Naive thymus-derived CD4-positive, alpha-beta T cell (primary cell): ENCODE measurements at regions not wholly inside any gene's neighbourhood (a gene's known extent, or its start where the extent isn't known, plus 50 kb on each side); places are given as distances from the start of the nearest gene placed in this dataset.
"Not testable (repeated sequence)": the region's sequence is repeated elsewhere in the genome, so short reads cannot be mapped to it uniquely, and the experiment has no call there.

Experiments
- ATAC-seq: fragments of 150-1000 bp; cut with Tn5 transposase; 2 replicates; pipeline ENCODE4 v1.10.0; 2021; ENCODE audit warnings: mild to moderate bottlenecking, moderate library complexity
- CTCF ChIA-PET: fragments of 350-600 bp; sonication (Branson Sonifier 250); formaldehyde crosslinking; loops from one replicate; lab custom pipeline; 2021; ENCODE audit warnings: antibody characterized with exemption; lab: Charles Lee
- POLR2A ChIA-PET: fragments of 350-600 bp; sonication (Branson Sonifier 250); formaldehyde crosslinking; loops from one replicate; lab custom pipeline; 2021; ENCODE audit warnings: antibody characterized with exemption, inconsistent platforms; lab: Charles Lee
- DNase-seq, 9 donors: peaks; one replicate each; pipeline versions ENCODE4 v3.0.0 to v3.0.0-alpha.2; 2020 to 2022; ENCODE audit warnings: mixed read lengths in 1 of 9
- H3K27ac ChIP-seq: one replicate; pipeline ENCODE4 v1.7.0; 2013; ENCODE audit warnings: mild to moderate bottlenecking, low read depth, low read length, moderate library complexity
- H3K27me3 ChIP-seq, 2 donors: one replicate each; pipeline ENCODE4 v1.7.0; 2013; ENCODE audit warnings: low read length in 2 of 2, mild to moderate bottlenecking in 2 of 2, moderate library complexity in 2 of 2; ENCODE audit not compliant: control insufficient read depth in 2 of 2, insufficient read depth in 2 of 2
- H3K36me3 ChIP-seq, 3 experiments: 1 replicate in 2 of 3; 2 replicates in 1 of 3; pipeline ENCODE4 v1.7.0; 2013; ENCODE audit warnings: low read length in 3 of 3, mild to moderate bottlenecking in 3 of 3, moderate library complexity in 1 of 3; ENCODE audit not compliant: insufficient read depth in 3 of 3, control insufficient read depth in 2 of 3
- H3K4me1 ChIP-seq, 2 donors: one replicate each; pipeline ENCODE4 v1.7.0; 2013; ENCODE audit warnings: low read length in 2 of 2, mild to moderate bottlenecking in 2 of 2, moderate library complexity in 1 of 2; ENCODE audit not compliant: control insufficient read depth in 2 of 2, insufficient read depth in 2 of 2
- H3K4me3 ChIP-seq: 2 replicates; pipeline ENCODE4 v1.7.0; 2013; ENCODE audit warnings: mild to moderate bottlenecking, low read length
- H3K9me3 ChIP-seq, 3 experiments: 1 replicate in 2 of 3; 2 replicates in 1 of 3; pipeline ENCODE4 v1.7.0; 2013; ENCODE audit warnings: low read length in 3 of 3; ENCODE audit not compliant: control insufficient read depth in 2 of 3
- H3K27ac Mint-ChIP-seq, 9 donors: one replicate each; pipeline ENCODE4 v1.8.0; 2020 to 2022; ENCODE audit warnings: mixed read lengths in 9 of 9, mild to moderate bottlenecking in 8 of 9, moderate library complexity in 5 of 9, inconsistent platforms in 2 of 9
- H3K27me3 Mint-ChIP-seq, 5 donors: one replicate each; pipeline ENCODE4 v1.8.0; 2021 to 2022; ENCODE audit warnings: mixed read lengths in 5 of 5, mild to moderate bottlenecking in 1 of 5
- H3K36me3 Mint-ChIP-seq, 5 donors: one replicate each; pipeline ENCODE4 v1.8.0; 2020 to 2022; ENCODE audit warnings: mixed read lengths in 5 of 5, mild to moderate bottlenecking in 3 of 5, inconsistent platforms in 1 of 5
- H3K4me1 Mint-ChIP-seq, 7 donors: one replicate each; pipeline ENCODE4 v1.8.0; 2020 to 2022; ENCODE audit warnings: mixed read lengths in 7 of 7, mild to moderate bottlenecking in 3 of 7, inconsistent platforms in 1 of 7
- H3K4me3 Mint-ChIP-seq, 10 donors: one replicate each; pipeline ENCODE4 v1.8.0; 2020 to 2022; ENCODE audit warnings: mild to moderate bottlenecking in 10 of 10, mixed read lengths in 10 of 10, moderate library complexity in 6 of 10, inconsistent platforms in 2 of 10
- H3K9me3 Mint-ChIP-seq, 11 donors: one replicate each; pipeline ENCODE4 v1.8.0; 2020 to 2022; ENCODE audit warnings: mixed read lengths in 11 of 11, mild to moderate bottlenecking in 4 of 11, inconsistent platforms in 1 of 11, moderate library complexity in 1 of 11
- intact Hi-C, 2 donors: fragments of 100-400 bp; cut with micrococcal nuclease; formaldehyde crosslinking; loops; one replicate each; pipeline ENCODE4 v1.15.1; 2023

DNA sequence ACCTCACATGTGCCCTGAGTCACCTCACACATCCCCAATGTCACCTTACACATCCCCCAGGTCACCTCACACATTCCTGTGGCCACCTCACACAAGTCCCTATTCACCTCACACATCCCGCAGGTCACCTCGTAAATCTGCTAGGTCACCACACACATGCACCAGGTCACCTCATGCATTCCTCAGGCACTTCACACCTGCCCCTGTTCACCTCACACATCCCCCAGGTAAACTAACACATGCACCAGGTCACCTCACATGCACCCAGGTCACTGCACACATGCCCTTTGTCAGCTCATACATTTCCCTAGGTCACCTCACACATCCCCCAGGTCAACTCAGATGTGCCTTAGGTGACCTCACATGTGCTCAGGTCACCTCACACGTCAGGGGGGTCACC lies 639.8 kb downstream of the TMEM121 start:
- Mint-ChIP-seq H3K27ac (peak overlapping the region in 5 of 9 donors; percentile 23 to 69 (median 48)), H3K4me1 (peaks cover 4 to 53% (median 42%) of the 10 kb centered on the region in 7 donors), H3K27me3 (peaks cover 0 to 61% (median 1%) of the 10 kb centered on the region in 5 donors), H3K36me3 (no peaks in the 10 kb centered on the region), H3K4me3 (no peak overlapping the region), H3K9me3 (peaks cover 0 to 3% (median 0%) of the 10 kb centered on the region in 11 donors)
- peaks cover 0 to 12% of the 10 kb centered on the region in 2 donors for H3K4me1 ChIP-seq
- POLR2A ChIA-PET, result no interaction called here
- H3K27me3 ChIP-seq, result peaks cover 0 to 9% of the 10 kb centered on the region in 2 donors
- H3K27ac ChIP-seq, result no peak overlapping the region
- H3K4me3 ChIP-seq, result no peak overlapping the region
- no peak for DNase-seq
- no peaks in the 10 kb centered on the region for H3K36me3 ChIP-seq
- intact Hi-C loops, result no loop called here
- no peak for ATAC-seq
- CTCF ChIA-PET, result no interaction called here
- H3K9me3 ChIP-seq, result no peaks in the 10 kb centered on the region

DNA sequence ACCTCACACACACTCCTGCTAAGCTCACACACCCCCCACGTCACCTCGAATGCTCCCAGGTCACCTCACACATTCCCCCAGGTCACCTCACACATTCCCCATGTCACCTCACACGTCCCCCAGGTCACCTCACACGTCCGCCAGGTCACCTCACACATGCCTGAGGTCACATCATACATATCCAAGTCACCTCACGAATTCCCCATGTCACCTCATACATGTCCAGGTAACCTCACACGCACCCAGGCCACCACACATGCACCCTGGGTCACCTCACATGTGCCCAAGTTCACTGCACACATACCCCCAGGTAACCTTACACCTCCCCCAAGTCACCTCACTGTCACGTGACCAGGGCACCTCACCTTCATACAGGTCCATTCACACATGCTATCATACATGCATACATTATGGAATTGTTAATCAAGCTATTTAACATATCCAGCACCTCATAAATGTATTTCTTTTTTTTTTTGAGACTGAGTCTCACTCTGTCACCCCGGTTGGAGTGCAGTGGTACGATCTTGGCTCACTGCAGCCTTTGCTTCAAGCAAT lies 640.3 kb downstream of the TMEM121 start:
- peaks cover 7 to 58% (median 45%) of the 10 kb centered on the region in 7 donors for H3K4me1 Mint-ChIP-seq
- no peak overlapping the region for H3K4me3 Mint-ChIP-seq
- DNase-seq (no peak), ATAC-seq (no peak)
- no peaks in the 10 kb centered on the region for H3K36me3 Mint-ChIP-seq
- H3K27me3 Mint-ChIP-seq, result peaks cover 0 to 61% (median 0%) of the 10 kb centered on the region in 5 donors
- H3K27ac ChIP-seq, result no peak overlapping the region
- H3K4me1 ChIP-seq, result peaks cover 0 to 12% of the 10 kb centered on the region in 2 donors
- H3K27ac Mint-ChIP-seq, result peak overlapping the region in 6 of 9 donors; percentile 23 to 84 (median 41)
- ChIA-PET POLR2A (no interaction called here), CTCF (no interaction called here)
- peaks cover 0 to 3% (median 0%) of the 10 kb centered on the region in 11 donors for H3K9me3 Mint-ChIP-seq
- H3K9me3 ChIP-seq, result no peaks in the 10 kb centered on the region
- peaks cover 0 to 9% of the 10 kb centered on the region in 2 donors for H3K27me3 ChIP-seq
- H3K4me3 ChIP-seq, result no peak overlapping the region
- no peaks in the 10 kb centered on the region for H3K36me3 ChIP-seq
- intact Hi-C loops, result no loop called here

DNA sequence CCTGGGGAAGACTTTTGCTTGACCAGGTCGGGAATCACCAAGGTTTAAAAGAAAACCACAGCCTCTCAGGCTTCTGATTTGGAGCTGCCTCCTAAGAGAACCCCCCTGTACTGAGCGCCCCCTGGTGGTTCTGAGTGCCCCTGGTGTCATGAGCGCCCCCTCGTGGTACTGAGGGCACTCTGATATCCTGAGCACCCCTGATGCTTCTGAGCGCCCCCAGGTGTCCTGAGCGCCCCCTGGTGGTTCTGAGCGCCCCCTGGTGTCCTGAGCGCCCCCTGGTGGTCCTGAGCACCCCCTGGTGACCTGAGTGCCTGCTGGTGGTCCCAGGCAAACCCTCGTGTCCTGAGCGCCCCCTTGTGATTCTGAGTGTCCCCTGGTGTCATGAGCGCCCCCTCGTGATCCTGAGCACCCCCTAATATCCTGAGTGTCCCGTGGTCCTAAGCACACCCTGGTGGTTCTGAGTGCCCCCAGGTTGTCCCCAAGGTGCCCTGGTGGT lies 643.8 kb downstream of the TMEM121 start:
- H3K27ac ChIP-seq, H3K9me3 Mint-ChIP-seq, POLR2A ChIA-PET, CTCF ChIA-PET, H3K4me3 ChIP-seq, H3K9me3 ChIP-seq, H3K27me3 ChIP-seq, H3K36me3 ChIP-seq, H3K36me3 Mint-ChIP-seq: not testable (repeated sequence)
- DNase-seq, result peak; percentile 51 to 80 (median 58)
- peak; percentile 43 for ATAC-seq
- H3K4me1 Mint-ChIP-seq, result peaks cover 23 to 66% (median 52%) of the 10 kb centered on the region in 7 donors
- peaks cover 0 to 49% (median 0%) of the 10 kb centered on the region in 5 donors for H3K27me3 Mint-ChIP-seq
- peak overlapping the region; percentile 9 to 94 (median 81) for H3K27ac Mint-ChIP-seq
- peaks cover 17 to 21% of the 10 kb centered on the region in 2 donors for H3K4me1 ChIP-seq
- intact Hi-C loops, result loop anchor here (2.0 kb wide), 1 partner anchor 15 kb away; no protein-coding TSS in a partner anchor
- peak overlapping the region in 3 of 10 donors; percentile 19 to 42 (median 29) for H3K4me3 Mint-ChIP-seq

GRCh38 chr14:106174206-106174605 lies 647.8 kb downstream of the TMEM121 start:
- H3K27ac ChIP-seq, result peak overlapping the region; percentile 65
- peaks cover 0 to 3% (median 0%) of the 10 kb centered on the region in 11 donors for H3K9me3 Mint-ChIP-seq
- DNase-seq (peak; percentile 31 to 86 (median 79)), ATAC-seq (peak; percentile 83)
- intact Hi-C loops, result loop anchor here in 1 of 2 donors (1.0 kb wide), 1 partner anchor 11 kb away; no protein-coding TSS in a partner anchor
- peak overlapping the region; percentile 48 to 81 (median 64) for H3K4me3 Mint-ChIP-seq
- no peaks in the 10 kb centered on the region for H3K36me3 ChIP-seq
- H3K4me1 Mint-ChIP-seq, result peaks cover 28 to 87% (median 84%) of the 10 kb centered on the region in 7 donors
- peak overlapping the region; percentile 74 to 99 (median 93) for H3K27ac Mint-ChIP-seq
- ChIA-PET POLR2A (no interaction called here), CTCF (no interaction called here)
- H3K27me3 Mint-ChIP-seq, result peaks cover 0 to 45% (median 0%) of the 10 kb centered on the region in 5 donors
- H3K27me3 ChIP-seq, result no peaks in the 10 kb centered on the region
- peak overlapping the region; percentile 17 for H3K4me3 ChIP-seq
- H3K4me1 ChIP-seq, result peaks cover 37 to 40% of the 10 kb centered on the region in 2 donors
- peaks cover 0 to 5% (median 0%) of the 10 kb centered on the region in 5 donors for H3K36me3 Mint-ChIP-seq
- H3K9me3 ChIP-seq, result no peaks in the 10 kb centered on the region

GRCh38 chr14:106177266-106178246 lies 651.2 kb downstream of the TMEM121 start:
- H3K27me3 ChIP-seq, H3K4me3 ChIP-seq, H3K36me3 Mint-ChIP-seq, H3K36me3 ChIP-seq, H3K27ac ChIP-seq, H3K9me3 ChIP-seq, H3K9me3 Mint-ChIP-seq: not testable (repeated sequence)
- ATAC-seq, result peak; percentile 91
- ChIA-PET CTCF (interaction anchor here (1.7 kb wide), 1 partner anchor 7 kb away, joined by 4 read pairs; no protein-coding TSS in a partner anchor), POLR2A (interaction anchor here (0.6 to 0.8 kb wide), 2 partner anchors 9 to 101 kb away, joined by 3 read pairs; no protein-coding TSS in a partner anchor)
- intact Hi-C loops, result loop anchor here in 1 of 2 donors (1.0 kb wide), 1 partner anchor 9 kb away; no protein-coding TSS in a partner anchor
- peaks cover 25 to 83% (median 81%) of the 10 kb centered on the region in 7 donors for H3K4me1 Mint-ChIP-seq
- H3K4me3 Mint-ChIP-seq, result peak overlapping the region; percentile 6 to 45 (median 21)
- peak overlapping the region; percentile 23 to 88 (median 74) for H3K27ac Mint-ChIP-seq
- peaks cover 33 to 40% of the 10 kb centered on the region in 2 donors for H3K4me1 ChIP-seq
- peak in 7 of 9 donors; percentile 41 to 78 (median 68) for DNase-seq
- H3K27me3 Mint-ChIP-seq, result peaks cover 0 to 58% (median 0%) of the 10 kb centered on the region in 5 donors

GRCh38 chr14:106179761-106180160 lies 653.4 kb downstream of the TMEM121 start:
- H3K36me3 Mint-ChIP-seq, result peaks cover 0 to 5% (median 0%) of the 10 kb centered on the region in 5 donors
- H3K27ac ChIP-seq, result no peak overlapping the region
- H3K27me3 Mint-ChIP-seq, result peaks cover 0 to 60% (median 0%) of the 10 kb centered on the region in 5 donors
- H3K9me3 ChIP-seq, result no peaks in the 10 kb centered on the region
- DNase-seq, result no peak
- no peaks in the 10 kb centered on the region for H3K27me3 ChIP-seq
- ChIA-PET CTCF (no interaction called here), POLR2A (no interaction called here)
- H3K4me3 Mint-ChIP-seq, result no peak overlapping the region
- intact Hi-C loops, result loop anchor here in 1 of 2 donors (10.0 kb wide), 1 partner anchor 175 kb away; no protein-coding TSS in a partner anchor
- H3K9me3 Mint-ChIP-seq, result no peaks in the 10 kb centered on the region
- no peak overlapping the region for H3K4me3 ChIP-seq
- peaks cover 28 to 84% (median 79%) of the 10 kb centered on the region in 7 donors for H3K4me1 Mint-ChIP-seq
- H3K36me3 ChIP-seq, result no peaks in the 10 kb centered on the region
- peak overlapping the region in 1 of 9 donors; percentile 33 for H3K27ac Mint-ChIP-seq
- peaks cover 31 to 35% of the 10 kb centered on the region in 2 donors for H3K4me1 ChIP-seq
- ATAC-seq, result no peak
